HepG2 (cell line): ENCODE measurements at regions not wholly inside any gene's neighbourhood (a gene's known extent, or its start where the extent isn't known, plus 50 kb on each side); places are given as distances from the start of the nearest gene placed in this dataset.

ENCODE experiments used
- ATAC-seq: fragments of 200-7000 bp; cut with Tn5 transposase; 3 replicates; pipeline ENCODE4 v1.9.1; 2020; ENCODE audit warnings: mild to moderate bottlenecking, moderate library complexity
- BruUV-seq: library from RNA; stranded (reverse); fragments of 400-500 nt; replicated peaks from 2 replicates; lab custom pipeline; 2021; lab: Mats Ljungman, UMichigan
- CTCF ChIA-PET: fragments of 300-600 bp; formaldehyde crosslinking; extraction: SDS; loops from one replicate; lab custom pipeline; 2021; ENCODE audit warnings: low total read pairs, inconsistent platforms, low intra/inter-chr PET ratio; lab: Yijun Ruan, JAX
- POLR2A ChIA-PET: fragments of 350-600 bp; sonication (Branson Sonifier 250); formaldehyde crosslinking; loops from one replicate; lab custom pipeline; 2020; ENCODE audit warnings: antibody characterized with exemption, inconsistent platforms; lab: Yijun Ruan, JAX
- DNase-seq: peaks from one replicate; pipeline ENCODE4 v3.0.0-alpha.2; 2015; ENCODE audit warnings: low spot score
- FAIRE-seq: peaks from 3 replicates; lab custom pipeline; 2011; peaks lifted over from hg19 to GRCh38; lab: Jason Lieb, UNC
- H2AFZ ChIP-seq: one replicate; pipeline ENCODE4 v1.6.1; 2011; ENCODE audit warnings: low read length, inconsistent platforms
- H3K27ac ChIP-seq: fragments of 300-600 bp; 3 replicates; pipeline ENCODE4 v1.8.0; 2011; ENCODE audit warnings: mixed run types, mild to moderate bottlenecking, mixed read lengths, low read length, inconsistent platforms; ENCODE audit not compliant: insufficient read depth; ENCODE audit errors: extremely low read length
- H3K27me3 ChIP-seq, 2 experiments: fragments of 200-600 bp in 1 of 2; 2 replicates in 1 of 2; 3 replicates in 1 of 2; pipeline versions ENCODE4 v1.6.0 to v1.8.0; 2011; ENCODE audit warnings: low read length in 2 of 2, mild to moderate bottlenecking in 2 of 2, moderate library complexity in 2 of 2, inconsistent platforms in 1 of 2; ENCODE audit not compliant: insufficient read depth in 2 of 2, control insufficient read depth in 1 of 2
- H3K36me3 ChIP-seq, 2 experiments: fragments of 200-600 bp in 1 of 2; replicated peaks in 1 of 2; 2 replicates in 1 of 2; 3 replicates in 1 of 2; pipeline versions ENCODE4 v1.5.1 to v1.8.0; 2011; ENCODE audit warnings: low read length in 2 of 2, inconsistent platforms in 1 of 2; ENCODE audit not compliant: insufficient read depth in 2 of 2, control insufficient read depth in 1 of 2
- H3K4me1 ChIP-seq: 2 replicates; pipeline ENCODE4 v1.5.1; 2012; ENCODE audit warnings: low read length, inconsistent platforms; ENCODE audit not compliant: insufficient read depth
- H3K4me2 ChIP-seq: 2 replicates; pipeline ENCODE4 v1.6.0; 2011; ENCODE audit warnings: low read depth, low read length, inconsistent platforms
- H3K4me3 ChIP-seq, 3 experiments: fragments of 200-600 bp in 1 of 3; sonication (generic), shearing (Covaris generic) in 1 of 3; replicated peaks in 1 of 3; 2 replicates each; pipeline ENCODE4 v1.5.1; 2011 to 2016; ENCODE audit warnings: low read length in 3 of 3, inconsistent platforms in 2 of 3, low read depth in 2 of 3, mild to moderate bottlenecking in 2 of 3, control low read depth in 1 of 3, mixed read lengths in 1 of 3; ENCODE audit not compliant: insufficient read depth in 1 of 3
- H3K79me2 ChIP-seq: one replicate; pipeline ENCODE4 v1.6.1; 2011; ENCODE audit warnings: low read length, inconsistent platforms; ENCODE audit not compliant: insufficient read depth
- H3K9ac ChIP-seq: 2 replicates; pipeline ENCODE4 v1.6.0; 2011; ENCODE audit warnings: mild to moderate bottlenecking, low read depth, low read length, inconsistent platforms; ENCODE audit not compliant: insufficient read depth
- H3K9me3 ChIP-seq: 2 replicates; pipeline ENCODE4 v1.5.1; 2012; ENCODE audit warnings: mild to moderate bottlenecking, low read length
- H4K20me1 ChIP-seq: 2 replicates; pipeline ENCODE4 v1.6.0; 2011; ENCODE audit warnings: inconsistent platforms, mild to moderate bottlenecking, low read length, moderate library complexity; ENCODE audit not compliant: insufficient read depth
- ATAD3A ChIP-seq: sonication (generic); formaldehyde crosslinking; IDR thresholded peaks from 2 replicates; pipeline ENCODE4 v1.4.0; 2020; ENCODE audit warnings: missing genetic modification reagents
- CENPX ChIP-seq: sonication (generic); formaldehyde crosslinking; IDR thresholded peaks from 2 replicates; pipeline ENCODE4 v1.9.0; 2021; ENCODE audit warnings: mild to moderate bottlenecking, missing genetic modification reagents, moderate library complexity
- FOXP1 ChIP-seq, 2 experiments: fragments of 450-650 bp in 1 of 2; IDR thresholded peaks; 2 replicates each; pipeline ENCODE4 v1.6.1; 2017 to 2018; ENCODE audit warnings: antibody characterized with exemption in 1 of 2
- HMGXB4 ChIP-seq, 2 experiments: sonication (generic) in 1 of 2; formaldehyde crosslinking in 1 of 2; IDR thresholded peaks; 2 replicates each; pipeline versions ENCODE4 v1.4.0 to v1.6.1; 2018 to 2020; ENCODE audit warnings: missing genetic modification reagents in 2 of 2, borderline replicate concordance in 1 of 2, low read depth in 1 of 2, mild to moderate bottlenecking in 1 of 2, missing biosample characterization in 1 of 2
- MEF2D ChIP-seq: sonication (generic); formaldehyde crosslinking; IDR thresholded peaks from 2 replicates; pipeline ENCODE4 v1.5.1; 2020; ENCODE audit warnings: mild to moderate bottlenecking, missing genetic modification reagents
- NFKBIZ ChIP-seq: IDR thresholded peaks from 2 replicates; pipeline ENCODE4 v1.6.1; 2018; ENCODE audit warnings: missing genetic modification reagents, missing compliant biosample characterization
- PHF5A ChIP-seq: IDR thresholded peaks from one replicate; pipeline ENCODE4 v1.6.1; 2018; ENCODE audit warnings: low read depth, missing genetic modification reagents; ENCODE audit not compliant: unreplicated experiment
- SMARCC2 ChIP-seq: fragments of 450-650 bp; IDR thresholded peaks from 2 replicates; pipeline ENCODE4 v1.6.1; 2017; ENCODE audit warnings: antibody characterized with exemption, mild to moderate bottlenecking
- THAP11 ChIP-seq: IDR thresholded peaks from 2 replicates; pipeline ENCODE4 v1.6.1; 2016; ENCODE audit warnings: missing biosample characterization, missing genetic modification reagents
- U2AF2 ChIP-seq: fragments of 200-400 bp; formaldehyde crosslinking; IDR thresholded peaks from 2 replicates; pipeline ENCODE4 v1.6.1; 2017; ENCODE audit warnings: low read depth, mild to moderate bottlenecking, low read length
- ZFP36L2 ChIP-seq: sonication (generic); formaldehyde crosslinking; IDR thresholded peaks from 2 replicates; pipeline ENCODE4 v1.4.0; 2020; ENCODE audit warnings: missing genetic modification reagents
- ZMAT5 ChIP-seq: sonication (generic); formaldehyde crosslinking; IDR thresholded peaks from 2 replicates; pipeline ENCODE4 v1.5.0; 2020; ENCODE audit warnings: mild to moderate bottlenecking, low read depth, missing genetic modification reagents, borderline replicate concordance
- ZNF574 ChIP-seq: sonication (generic); formaldehyde crosslinking; IDR thresholded peaks from 2 replicates; pipeline ENCODE4 v1.4.0; 2020; ENCODE audit warnings: missing genetic modification reagents
- WGBS: methylation state at CpG from one replicate; pipeline ENCODE4 v1.1.6; 2017; ENCODE audit warnings: low lambda C conversion rate; 5-methylcytosine and 5-hydroxymethylcytosine counted together
- in situ Hi-C: cut with HindIII; loops from 2 replicates; pipeline ENCODE4 v1.10.0; 2017; ENCODE audit warnings: low pct_unique_long_range_greater_than_20kb; ENCODE audit not compliant: extremely low pct_ligation_motif_present
- intact Hi-C: fragments of 100-400 bp; cut with micrococcal nuclease; formaldehyde crosslinking; loops from one replicate; pipeline ENCODE4 v1.10.0; 2022; ENCODE audit not compliant: unreplicated experiment
- TF ChIP-seq, protein P1 (sequence below): sonication (generic); formaldehyde crosslinking; IDR thresholded peaks from 2 replicates; pipeline ENCODE4 v1.5.0; 2020; ENCODE audit warnings: mild to moderate bottlenecking, missing genetic modification reagents, borderline replicate concordance
- TF ChIP-seq, protein P2 (sequence below): sonication (generic); formaldehyde crosslinking; IDR thresholded peaks from 2 replicates; pipeline ENCODE4 v1.9.0; 2022; ENCODE audit warnings: missing genetic modification reagents, mild to moderate bottlenecking, borderline replicate concordance
- TF ChIP-seq, protein P3 (sequence below): sonication (generic); formaldehyde crosslinking; IDR thresholded peaks from 2 replicates; pipeline ENCODE4 v1.4.0; 2020; ENCODE audit warnings: missing genetic modification reagents

- POLR2A ChIA-PET: no interaction called here
- WGBS: 85% methylated on average over 8 of the region's 9 CpGs
- no peak for TF ChIP-seq SMARCC2
- no peak for TF ChIP-seq THAP11
- TF ChIP-seq HMGXB4 (CRISPR knock-in tag; IDR thresholded peaks at IDR 0.05; ENCODE audit: borderline replicate concordance in 1 of 2, low read depth in 1 of 2): no peak
- TF ChIP-seq PHF5A (CRISPR knock-in tag): no peak
- TF ChIP-seq, protein P1, sequence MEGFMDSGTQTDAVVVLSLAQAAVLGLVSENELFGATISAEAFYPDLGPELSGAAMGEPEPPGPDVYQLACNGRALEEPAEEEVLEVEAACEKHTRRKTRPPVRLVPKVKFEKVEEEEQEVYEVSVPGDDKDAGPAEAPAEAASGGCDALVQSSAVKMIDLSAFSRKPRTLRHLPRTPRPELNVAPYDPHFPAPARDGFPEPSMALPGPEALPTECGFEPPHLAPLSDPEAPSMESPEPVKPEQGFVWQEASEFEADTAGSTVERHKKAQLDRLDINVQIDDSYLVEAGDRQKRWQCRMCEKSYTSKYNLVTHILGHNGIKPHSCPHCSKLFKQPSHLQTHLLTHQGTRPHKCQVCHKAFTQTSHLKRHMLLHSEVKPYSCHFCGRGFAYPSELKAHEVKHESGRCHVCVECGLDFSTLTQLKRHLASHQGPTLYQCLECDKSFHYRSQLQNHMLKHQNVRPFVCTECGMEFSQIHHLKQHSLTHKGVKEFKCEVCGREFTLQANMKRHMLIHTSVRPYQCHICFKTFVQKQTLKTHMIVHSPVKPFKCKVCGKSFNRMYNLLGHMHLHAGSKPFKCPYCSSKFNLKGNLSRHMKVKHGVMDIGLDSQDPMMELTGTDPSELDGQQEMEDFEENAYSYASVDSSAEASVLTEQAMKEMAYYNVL (CRISPR knock-in tag): no peak
- TF ChIP-seq, protein P2, sequence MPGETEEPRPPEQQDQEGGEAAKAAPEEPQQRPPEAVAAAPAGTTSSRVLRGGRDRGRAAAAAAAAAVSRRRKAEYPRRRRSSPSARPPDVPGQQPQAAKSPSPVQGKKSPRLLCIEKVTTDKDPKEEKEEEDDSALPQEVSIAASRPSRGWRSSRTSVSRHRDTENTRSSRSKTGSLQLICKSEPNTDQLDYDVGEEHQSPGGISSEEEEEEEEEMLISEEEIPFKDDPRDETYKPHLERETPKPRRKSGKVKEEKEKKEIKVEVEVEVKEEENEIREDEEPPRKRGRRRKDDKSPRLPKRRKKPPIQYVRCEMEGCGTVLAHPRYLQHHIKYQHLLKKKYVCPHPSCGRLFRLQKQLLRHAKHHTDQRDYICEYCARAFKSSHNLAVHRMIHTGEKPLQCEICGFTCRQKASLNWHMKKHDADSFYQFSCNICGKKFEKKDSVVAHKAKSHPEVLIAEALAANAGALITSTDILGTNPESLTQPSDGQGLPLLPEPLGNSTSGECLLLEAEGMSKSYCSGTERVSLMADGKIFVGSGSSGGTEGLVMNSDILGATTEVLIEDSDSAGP: no peak
- no peak for TF ChIP-seq ATAD3A (CRISPR knock-in tag)
- no peak for TF ChIP-seq NFKBIZ (CRISPR knock-in tag)
- no peak for TF ChIP-seq FOXP1 (IDR thresholded peaks at IDR 0.05)
- TF ChIP-seq FOXP1 (CRISPR knock-in tag; IDR thresholded peaks at IDR 0.05): no peak
- TF ChIP-seq, protein P3, sequence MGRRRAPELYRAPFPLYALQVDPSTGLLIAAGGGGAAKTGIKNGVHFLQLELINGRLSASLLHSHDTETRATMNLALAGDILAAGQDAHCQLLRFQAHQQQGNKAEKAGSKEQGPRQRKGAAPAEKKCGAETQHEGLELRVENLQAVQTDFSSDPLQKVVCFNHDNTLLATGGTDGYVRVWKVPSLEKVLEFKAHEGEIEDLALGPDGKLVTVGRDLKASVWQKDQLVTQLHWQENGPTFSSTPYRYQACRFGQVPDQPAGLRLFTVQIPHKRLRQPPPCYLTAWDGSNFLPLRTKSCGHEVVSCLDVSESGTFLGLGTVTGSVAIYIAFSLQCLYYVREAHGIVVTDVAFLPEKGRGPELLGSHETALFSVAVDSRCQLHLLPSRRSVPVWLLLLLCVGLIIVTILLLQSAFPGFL: no peak
- TF ChIP-seq CENPX (CRISPR knock-in tag): no peak
- no peak for TF ChIP-seq ZFP36L2 (CRISPR knock-in tag)
- no peak for TF ChIP-seq U2AF2
- no peak for TF ChIP-seq MEF2D (CRISPR knock-in tag)
- no peak for TF ChIP-seq ZMAT5 (CRISPR knock-in tag)
- no peak for TF ChIP-seq ZNF574 (CRISPR knock-in tag)
Measured at GRCh38 chr5:6899221-6899620, 186.0 kb downstream of the TENT4A start.

More at GRCh38 chr5:6899221-6899620, 186.0 kb downstream of the TENT4A start:
- H3K36me3 ChIP-seq: no peaks in the 10 kb centered on the region
- H3K4me1 ChIP-seq: peaks cover 68% of the 10 kb centered on the region
- BruUV-seq: no TSS peak
- no peak for ATAC-seq
- H3K4me3 ChIP-seq: no peak overlapping the region
- no peak for DNase-seq
- no peaks in the 10 kb centered on the region for H3K27me3 ChIP-seq
- intact Hi-C loops: no loop called here
- H3K9ac ChIP-seq: no peak overlapping the region
- no peak for FAIRE-seq
- H3K9me3 ChIP-seq: no peaks in the 10 kb centered on the region
- in situ Hi-C loops: no loop called here
- no peak overlapping the region for H3K4me2 ChIP-seq
- H4K20me1 ChIP-seq: no peaks in the 10 kb centered on the region
- no peaks in the 10 kb centered on the region for H3K79me2 ChIP-seq
- no peak overlapping the region for H3K27ac ChIP-seq
- peak overlapping the region; percentile 77 for H2AFZ ChIP-seq
- CTCF ChIA-PET: no interaction called here
